Peyer's patch (tissue), 4 donors: ENCODE measurements at regions not wholly inside any gene's neighbourhood (a gene's known extent, or its start where the extent isn't known, plus 50 kb on each side); places are given as distances from the start of the nearest gene placed in this dataset.

ENCODE experiments used
- CTCF ChIP-seq, 6 experiments: fragments of 450-650 bp in 4 of 6; fragments of 200-600 bp in 2 of 6; sonication (generic) in 1 of 6; IDR thresholded peaks; one replicate each; pipeline ENCODE4 v1.5.1; 2017 to 2019; ENCODE audit warnings: antibody characterized with exemption in 6 of 6, mild to moderate bottlenecking in 3 of 6, moderate library complexity in 1 of 6
- POLR2A ChIP-seq, 2 donors: fragments of 450-650 bp; IDR thresholded peaks; one replicate each; pipeline ENCODE4 v1.5.1; 2017; ENCODE audit warnings: antibody characterized with exemption in 2 of 2, mild to moderate bottlenecking in 2 of 2, moderate library complexity in 2 of 2

GRCh38 chr6:101079696-101080270, 198.7 kb upstream of the ASCC3 start:
- no peak for TF ChIP-seq CTCF (IDR thresholded peaks at IDR 0.05)
- TF ChIP-seq POLR2A (IDR thresholded peaks at IDR 0.05), result no peak
